H1 (cell line): ENCODE measurements at regions not wholly inside any gene's neighbourhood (a gene's known extent, or its start where the extent isn't known, plus 50 kb on each side); places are given as distances from the start of the nearest gene placed in this dataset.

Experiments used
- CTCF ChIA-PET: fragments of 300-600 bp; sonication (Branson Sonifier 250); formaldehyde crosslinking; loops from one replicate; lab custom pipeline; 2021; ENCODE audit not compliant: partially characterized antibody; lab: Charles Lee
- POLR2A ChIA-PET: fragments of 300-600 bp; sonication (Branson Sonifier 250); formaldehyde crosslinking; loops from one replicate; lab custom pipeline; 2021; ENCODE audit warnings: inconsistent platforms; ENCODE audit not compliant: partially characterized antibody; lab: Charles Lee
- DNase-seq, 2 experiments: peaks; one replicate each; pipeline versions ENCODE4 v3.0.0 to v3.0.0-alpha.2; 2010 to 2022; ENCODE audit warnings: low spot score in 2 of 2, low read depth in 1 of 2, mixed read lengths in 1 of 2
- FAIRE-seq: peaks from 2 replicates; lab custom pipeline; 2011; peaks lifted over from hg19 to GRCh38; lab: Jason Lieb, UNC
- H2AFZ ChIP-seq: 2 replicates; pipeline ENCODE4 v1.8.1; 2012; ENCODE audit warnings: low read length, inconsistent platforms
- H2AK5ac ChIP-seq: 2 replicates; pipeline ENCODE4 v1.6.1; 2013; ENCODE audit warnings: low read depth, low read length
- H2BK120ac ChIP-seq: replicated peaks from 2 replicates; pipeline ENCODE3; 2013; ENCODE audit warnings: low read depth, low read length, inconsistent platforms
- H2BK12ac ChIP-seq: 2 replicates; pipeline ENCODE4 v1.6.1; 2013; ENCODE audit warnings: low read depth, low read length
- H2BK15ac ChIP-seq: 2 replicates; pipeline ENCODE4 v1.6.1; 2013; ENCODE audit warnings: low read length
- H2BK20ac ChIP-seq: 2 replicates; pipeline ENCODE4 v1.6.1; 2013; ENCODE audit warnings: low read length
- H2BK5ac ChIP-seq: 2 replicates; pipeline ENCODE4 v1.6.1; 2013; ENCODE audit warnings: low read depth, low read length
- H3K14ac ChIP-seq: 2 replicates; pipeline ENCODE4 v1.6.1; 2013; ENCODE audit warnings: inconsistent platforms; ENCODE audit not compliant: insufficient read length
- H3K18ac ChIP-seq: 2 replicates; pipeline ENCODE4 v1.6.1; 2013; ENCODE audit warnings: low read length; ENCODE audit errors: extremely low read depth
- H3K23ac ChIP-seq: 2 replicates; pipeline ENCODE4 v1.6.1; 2013; ENCODE audit warnings: inconsistent platforms; ENCODE audit not compliant: insufficient read length
- H3K23me2 ChIP-seq: 2 replicates; pipeline ENCODE4 v1.6.1; 2013; ENCODE audit warnings: low read depth, low read length
- H3K27ac ChIP-seq: 2 replicates; pipeline ENCODE4 v1.6.1; 2011; ENCODE audit warnings: low read depth, low read length, inconsistent platforms
- H3K27me3 ChIP-seq, 4 experiments: replicated peaks in 1 of 4; 1 replicate in 1 of 4; 2 replicates in 3 of 4; pipeline versions ENCODE4 v1.6.1 to v1.8.1; 2011 to 2013; ENCODE audit warnings: low read length in 3 of 4, mild to moderate bottlenecking in 3 of 4, inconsistent platforms in 2 of 4, mixed read lengths in 2 of 4, moderate library complexity in 1 of 4; ENCODE audit not compliant: control insufficient read depth in 3 of 4, insufficient read depth in 3 of 4; ENCODE audit errors: extremely low read depth in 1 of 4
- H3K36me3 ChIP-seq, 4 experiments: 2 replicates each; pipeline versions ENCODE4 v1.6.1 to v1.8.1; 2011 to 2013; ENCODE audit warnings: mild to moderate bottlenecking in 4 of 4, low read length in 3 of 4, moderate library complexity in 2 of 4, control low read depth in 1 of 4, inconsistent platforms in 1 of 4; ENCODE audit not compliant: insufficient read depth in 4 of 4, control insufficient read depth in 2 of 4
- H3K4ac ChIP-seq: replicated peaks from 2 replicates; pipeline ENCODE3; 2013; ENCODE audit warnings: low read length, low read depth, mixed read lengths, inconsistent platforms; ENCODE audit not compliant: insufficient read length
- H3K4me1 ChIP-seq, 4 experiments: replicated peaks in 1 of 4; 1 replicate in 1 of 4; 2 replicates in 3 of 4; pipeline versions ENCODE4 v1.6.1 to v1.8.1; 2011 to 2013; ENCODE audit warnings: low read length in 3 of 4, inconsistent platforms in 2 of 4, mixed read lengths in 1 of 4; ENCODE audit not compliant: insufficient read depth in 4 of 4, control insufficient read depth in 3 of 4
- H3K4me2 ChIP-seq, 2 experiments: 2 replicates each; pipeline versions ENCODE4 v1.6.1 to v1.8.1; 2011 to 2013; ENCODE audit warnings: low read depth in 2 of 2, low read length in 2 of 2, control low read depth in 1 of 2, inconsistent platforms in 1 of 2, mild to moderate bottlenecking in 1 of 2; ENCODE audit not compliant: insufficient read depth in 1 of 2
- H3K4me3 ChIP-seq, 4 experiments: fragments of 200-600, 300-600 bp in 1 of 4; sonication (generic), shearing (Covaris generic), sonication (Bioruptor Twin) in 1 of 4; 2 replicates each; pipeline versions ENCODE4 v1.5.1 to v1.8.1; 2011 to 2016; ENCODE audit warnings: low read length in 4 of 4, low read depth in 3 of 4, control low read depth in 2 of 4, inconsistent platforms in 2 of 4, mild to moderate bottlenecking in 2 of 4, mixed read lengths in 1 of 4, moderate library complexity in 1 of 4; ENCODE audit not compliant: insufficient read depth in 2 of 4; ENCODE audit errors: extremely low read depth in 1 of 4
- H3K56ac ChIP-seq: replicated peaks from 2 replicates; pipeline ENCODE3; 2013; ENCODE audit warnings: low read depth, mild to moderate bottlenecking, mixed read lengths, low read length, inconsistent platforms; ENCODE audit not compliant: insufficient read length
- H3K79me1 ChIP-seq: 2 replicates; pipeline ENCODE4 v1.6.1; 2013; ENCODE audit warnings: low read depth, low read length, control low read depth
- H3K79me2 ChIP-seq, 2 experiments: 2 replicates each; pipeline versions ENCODE4 v1.6.1 to v1.8.1; 2012 to 2013; ENCODE audit warnings: low read length in 2 of 2, mild to moderate bottlenecking in 2 of 2, inconsistent platforms in 1 of 2; ENCODE audit not compliant: insufficient read depth in 2 of 2, control insufficient read depth in 1 of 2
- H3K9ac ChIP-seq, 4 experiments: replicated peaks in 1 of 4; 1 replicate in 1 of 4; 2 replicates in 3 of 4; pipeline versions ENCODE4 v1.6.1 to v1.8.1; 2011 to 2013; ENCODE audit warnings: low read depth in 3 of 4, low read length in 3 of 4, control low read depth in 2 of 4, mild to moderate bottlenecking in 2 of 4, moderate library complexity in 2 of 4, inconsistent platforms in 1 of 4; ENCODE audit errors: extremely low read depth in 1 of 4
- H3K9me3 ChIP-seq, 2 experiments: 2 replicates each; pipeline versions ENCODE4 v1.6.1 to v1.8.1; 2012 to 2013; ENCODE audit warnings: mild to moderate bottlenecking in 2 of 2, moderate library complexity in 2 of 2, control low read depth in 1 of 2, inconsistent platforms in 1 of 2, low read depth in 1 of 2, low read length in 1 of 2, mixed read lengths in 1 of 2; ENCODE audit not compliant: insufficient read depth in 2 of 2
- H4K20me1 ChIP-seq, 2 experiments: replicated peaks in 1 of 2; 2 replicates each; pipeline versions ENCODE3 to v1.8.1; 2011 to 2013; ENCODE audit warnings: inconsistent platforms in 2 of 2, low read length in 2 of 2, mild to moderate bottlenecking in 1 of 2; ENCODE audit not compliant: insufficient read depth in 2 of 2, control insufficient read depth in 1 of 2
- H4K5ac ChIP-seq: 2 replicates; pipeline ENCODE4 v1.6.1; 2013; ENCODE audit warnings: low read length, low read depth, mixed read lengths, inconsistent platforms; ENCODE audit not compliant: insufficient read length
- H4K8ac ChIP-seq: 2 replicates; pipeline ENCODE4 v1.8.0; 2013; ENCODE audit warnings: mild to moderate bottlenecking, moderate library complexity, low read length, inconsistent platforms; ENCODE audit not compliant: insufficient read depth; ENCODE audit errors: extremely low read depth
- H4K91ac ChIP-seq: replicated peaks from 2 replicates; pipeline ENCODE3; 2013; ENCODE audit warnings: low read length, mixed read lengths, inconsistent platforms; ENCODE audit not compliant: insufficient read length
- BRCA1 ChIP-seq: IDR thresholded peaks from 2 replicates; pipeline ENCODE4 v1.6.1; 2012; ENCODE audit warnings: low read depth, low read length, improper control_type of control experiment
- CEBPB ChIP-seq: IDR thresholded peaks from 2 replicates; pipeline ENCODE4 v1.6.1; 2012; ENCODE audit warnings: low read depth, low read length
- CHD2 ChIP-seq: IDR thresholded peaks from 2 replicates; pipeline ENCODE4 v1.6.1; 2012; ENCODE audit warnings: low read length, improper control_type of control experiment
- GABPA ChIP-seq: IDR thresholded peaks from 2 replicates; pipeline ENCODE4 v1.6.1; 2011; ENCODE audit warnings: mild to moderate bottlenecking, low read length, moderate library complexity, borderline replicate concordance; ENCODE audit not compliant: insufficient read depth
- GTF2F1 ChIP-seq: IDR thresholded peaks from 2 replicates; pipeline ENCODE4 v1.6.1; 2012; ENCODE audit warnings: low read depth, low read length, improper control_type of control experiment, borderline replicate concordance
- RBBP5 ChIP-seq: IDR thresholded peaks from 2 replicates; pipeline ENCODE4 v1.7.1; 2012; ENCODE audit warnings: low read depth, mild to moderate bottlenecking, inconsistent platforms, low read length, moderate library complexity, borderline replicate concordance
- RFX5 ChIP-seq: IDR thresholded peaks from 2 replicates; pipeline ENCODE4 v1.6.1; 2011; ENCODE audit warnings: low read depth, low read length, improper control_type of control experiment, borderline replicate concordance
- RNF2 ChIP-seq: fragments of 200-900, 300-1000 bp; sonication (generic); IDR thresholded peaks from 2 replicates; pipeline ENCODE4 v1.7.1; 2016; ENCODE audit warnings: borderline replicate concordance, low read depth, mild to moderate bottlenecking, antibody characterized with exemption, low read length; ENCODE audit not compliant: poor library complexity, severe bottlenecking; ENCODE audit errors: missing control alignments
- SIN3A ChIP-seq, 2 experiments: IDR thresholded peaks in 1 of 2; conservative IDR thresholded peaks in 1 of 2; 2 replicates each; pipeline ENCODE4 v1.6.1; 2011 to 2012; ENCODE audit warnings: low read length in 2 of 2, improper control_type of control experiment in 1 of 2, low read depth in 1 of 2, mild to moderate bottlenecking in 1 of 2
- SIX5 ChIP-seq: IDR thresholded peaks from 2 replicates; pipeline ENCODE4 v1.6.1; 2011; ENCODE audit warnings: mild to moderate bottlenecking, low read depth, low read length
- SP2 ChIP-seq: IDR thresholded peaks from 2 replicates; pipeline ENCODE4 v1.6.1; 2012; ENCODE audit warnings: mild to moderate bottlenecking, low read length, inconsistent platforms
- SP4 ChIP-seq: IDR thresholded peaks from 2 replicates; pipeline ENCODE4 v1.6.1; 2012; ENCODE audit warnings: low read length, inconsistent platforms
- SRF ChIP-seq: IDR thresholded peaks from 2 replicates; pipeline ENCODE4 v1.6.1; 2011; ENCODE audit warnings: mild to moderate bottlenecking, low read depth, low read length, moderate library complexity
- WGBS, 2 experiments: shearing (Covaris generic) in 1 of 2; methylation state at CpG; one replicate each; pipeline versions ENCODE4 v1.1.6 to v1.1.7; 2013 to 2015; ENCODE audit warnings: low lambda C conversion rate in 2 of 2, mixed read lengths in 2 of 2, inconsistent platforms in 1 of 2, low coverage in 1 of 2, missing lambda C conversion rate in 1 of 2; ENCODE audit not compliant: insufficient replicate concordance in 2 of 2, insufficient coverage in 1 of 2, insufficient read length in 1 of 2; ENCODE audit errors: extremely low coverage in 1 of 2, missing lambda C conversion rate in 1 of 2; 5-methylcytosine and 5-hydroxymethylcytosine counted together
- TF ChIP-seq, protein P1 (sequence below): IDR thresholded peaks from 2 replicates; pipeline ENCODE4 v1.6.1; 2011; ENCODE audit warnings: low read depth, mild to moderate bottlenecking, low read length; ENCODE audit not compliant: insufficient read depth

DNA sequence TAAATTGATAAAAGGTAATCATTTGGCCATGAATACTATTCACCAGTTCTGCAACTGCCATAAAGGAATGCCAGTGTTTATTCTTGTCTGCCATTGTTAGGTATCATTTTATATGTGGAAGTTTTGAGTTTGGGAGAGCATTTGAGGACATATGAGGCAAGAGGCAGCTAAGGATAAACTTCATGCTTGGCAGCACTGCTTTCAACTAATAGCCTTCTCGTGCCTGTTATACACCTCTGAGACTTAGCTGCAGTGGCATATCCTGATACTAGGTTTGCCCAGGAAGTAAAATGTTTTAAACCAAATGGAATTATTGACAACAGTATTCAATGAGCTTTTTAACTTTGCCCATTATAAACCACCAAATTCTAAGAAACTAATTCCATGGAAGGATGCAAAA is 126.0 kb upstream of the DPH6 start:
- Histone ChIP-seq H3K56ac (no peak overlapping the region), H4K91ac (no peak overlapping the region), H3K4me3 (no peak overlapping the region), H3K9me3 (no peaks in the 10 kb centered on the region), H2BK20ac (no peak overlapping the region), H3K23me2 (no peaks in the 10 kb centered on the region), H3K18ac (no peak overlapping the region), H3K9ac (no peak overlapping the region), H3K27ac (no peak overlapping the region), H2BK12ac (no peak overlapping the region), H4K8ac (no peak overlapping the region), H2BK120ac (no peak overlapping the region), H3K14ac (no peak overlapping the region), H3K36me3 (no peaks in the 10 kb centered on the region), H3K23ac (no peak overlapping the region), H3K79me2 (no peaks in the 10 kb centered on the region), H3K4me2 (no peak overlapping the region), H3K4ac (no peak overlapping the region), H3K27me3 (no peaks in the 10 kb centered on the region), H2AK5ac (no peak overlapping the region), H3K79me1 (no peaks in the 10 kb centered on the region), H3K4me1 (peaks cover 0 to 12% (median 0%) of the 10 kb centered on the region in 4 experiments; a peak in 4 of 7 replicates), H2BK5ac (no peak overlapping the region), H4K20me1 (no peaks in the 10 kb centered on the region), H2AFZ (no peak overlapping the region), H2BK15ac (no peak overlapping the region), H4K5ac (no peak overlapping the region)
- no peak for DNase-seq
- ChIA-PET POLR2A (no interaction called here), CTCF (interaction anchor here (0.7 to 1.2 kb wide), 2 partner anchors 128 to 606 kb away, joined by 3 to 4 read pairs; no protein-coding TSS in a partner anchor)
- 90% methylated on average over 1 of the region's 1 CpG; no CpG with 5 or more reads in 1 of the 2 experiments for WGBS, 2 experiments
- FAIRE-seq = no peak
- TF ChIP-seq RBBP5 = no peak
- TF ChIP-seq GTF2F1 = no peak
- no peak for TF ChIP-seq BRCA1
- TF ChIP-seq, protein P1, sequence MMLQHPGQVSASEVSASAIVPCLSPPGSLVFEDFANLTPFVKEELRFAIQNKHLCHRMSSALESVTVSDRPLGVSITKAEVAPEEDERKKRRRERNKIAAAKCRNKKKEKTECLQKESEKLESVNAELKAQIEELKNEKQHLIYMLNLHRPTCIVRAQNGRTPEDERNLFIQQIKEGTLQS = no peak
- no peak for TF ChIP-seq SIX5
- no peak for TF ChIP-seq RFX5
- no peak for TF ChIP-seq SRF
- TF ChIP-seq SP4 = no peak
- TF ChIP-seq CHD2 = no peak
- TF ChIP-seq SP2 = no peak
- no peak for TF ChIP-seq CEBPB
- no peak for TF ChIP-seq SIN3A (conservative IDR thresholded peaks at IDR 0.05 in 1 of 2, IDR thresholded peaks at IDR 0.05 in 1 of 2; ENCODE audit: low read depth in 1 of 2, low read length in 2 of 2)
- TF ChIP-seq GABPA = no peak
- no peak for TF ChIP-seq RNF2
